ENCODE measurements at regions not wholly inside any gene's neighbourhood (a gene's known extent, or its start where the extent isn't known, plus 50 kb on each side); places are given as distances from the start of the nearest gene placed in this dataset.

GRCh38 chr14:71466946-71467345, 465.3 kb upstream of the RGS6 start:
- Mint-ChIP-seq H3K27me3 (ENCODE audit: low read depth) (no peaks in the 10 kb centered on the region), H3K4me3 (no peak overlapping the region), H3K36me3 (ENCODE audit: low read depth) (peaks cover 21% of the 10 kb centered on the region), H3K4me1 (ENCODE audit: low read depth) (peaks cover 17% of the 10 kb centered on the region), H3K9me3 (peaks cover 23% of the 10 kb centered on the region), H3K27ac (no peak overlapping the region)

DNA sequence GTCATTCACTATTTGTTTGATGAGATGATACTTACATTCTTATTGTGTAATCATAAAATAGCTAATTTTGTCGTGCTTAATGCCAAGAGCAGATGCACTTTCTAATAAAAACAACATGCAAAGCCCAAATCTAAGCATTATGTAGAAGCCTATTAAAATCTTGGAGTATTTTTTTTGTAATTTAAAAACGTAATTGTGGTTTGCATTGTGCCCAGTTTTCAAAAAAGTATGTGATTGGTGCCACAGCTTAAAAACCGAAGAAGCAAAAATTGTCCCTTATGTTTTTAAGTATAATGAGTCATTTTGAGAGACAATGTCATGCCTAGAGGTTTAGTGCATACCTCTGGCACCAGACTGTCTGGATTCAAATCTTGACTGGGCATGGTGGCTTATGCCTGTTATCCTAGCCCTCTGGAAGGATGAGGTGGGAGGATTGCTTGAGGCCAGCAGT, 464.8 kb upstream of the RGS6 start:
- peaks cover 21% of the 10 kb centered on the region for H3K36me3 Mint-ChIP-seq (ENCODE audit: low read depth)
- H3K4me1 Mint-ChIP-seq (ENCODE audit: low read depth) = peaks cover 21% of the 10 kb centered on the region
- H3K27ac Mint-ChIP-seq = no peak overlapping the region
- no peaks in the 10 kb centered on the region for H3K27me3 Mint-ChIP-seq (ENCODE audit: low read depth)
- H3K4me3 Mint-ChIP-seq = no peak overlapping the region
- peaks cover 23% of the 10 kb centered on the region for H3K9me3 Mint-ChIP-seq

- Mint-ChIP-seq H3K27me3 (ENCODE audit: low read depth) (no peaks in the 10 kb centered on the region), H3K4me1 (ENCODE audit: low read depth) (peaks cover 25% of the 10 kb centered on the region), H3K27ac (no peak overlapping the region), H3K36me3 (ENCODE audit: low read depth) (peaks cover 17% of the 10 kb centered on the region), H3K4me3 (no peak overlapping the region), H3K9me3 (peaks cover 20% of the 10 kb centered on the region)
Measured at GRCh38 chr14:71468701-71469100, 463.5 kb upstream of the RGS6 start.

DNA sequence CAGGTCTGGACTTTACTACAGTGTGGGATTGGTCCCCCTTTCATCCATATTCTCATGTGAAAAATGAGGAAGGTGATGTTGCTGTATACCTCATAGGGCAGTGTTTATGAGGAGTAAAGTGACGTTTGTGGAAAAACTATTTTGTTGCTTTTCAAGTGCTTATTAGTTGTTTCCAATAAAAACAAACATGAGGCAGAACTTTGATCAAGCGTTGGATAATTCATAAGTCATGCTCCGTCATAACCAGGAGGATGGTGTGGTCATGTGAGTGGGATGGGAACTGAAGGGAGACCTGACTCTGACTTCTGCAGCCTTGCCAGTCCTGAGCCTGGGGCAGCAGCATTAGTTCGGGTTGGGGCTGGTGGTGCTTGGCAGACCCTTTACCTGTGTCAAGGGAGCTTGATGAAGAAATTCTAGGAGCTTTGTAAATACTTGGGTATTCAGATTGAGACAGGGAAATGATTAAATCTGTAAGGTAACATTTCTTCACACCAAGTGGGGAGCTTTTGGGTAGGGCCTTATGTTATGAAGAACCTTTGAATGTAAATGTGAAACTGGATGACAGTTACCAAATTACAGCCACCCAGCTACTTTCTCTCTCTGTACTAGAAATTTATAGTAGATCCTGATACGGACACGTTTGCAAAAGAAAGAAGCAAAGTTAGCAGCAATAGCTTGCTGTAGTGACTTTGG, 462.4 kb upstream of the RGS6 start:
- H3K27me3 Mint-ChIP-seq (ENCODE audit: low read depth) = no peaks in the 10 kb centered on the region
- H3K36me3 Mint-ChIP-seq (ENCODE audit: low read depth) = peaks cover 13% of the 10 kb centered on the region
- peaks cover 28% of the 10 kb centered on the region for H3K4me1 Mint-ChIP-seq (ENCODE audit: low read depth)
- no peak overlapping the region for H3K27ac Mint-ChIP-seq
- H3K4me3 Mint-ChIP-seq = no peak overlapping the region
- H3K9me3 Mint-ChIP-seq = peaks cover 14% of the 10 kb centered on the region

- H3K4me3 Mint-ChIP-seq = no peak overlapping the region
- no peak overlapping the region for H3K27ac Mint-ChIP-seq
- H3K4me1 Mint-ChIP-seq (ENCODE audit: low read depth) = peaks cover 36% of the 10 kb centered on the region
- no peaks in the 10 kb centered on the region for H3K27me3 Mint-ChIP-seq (ENCODE audit: low read depth)
- H3K36me3 Mint-ChIP-seq (ENCODE audit: low read depth) = peaks cover 8% of the 10 kb centered on the region
- peaks cover 9% of the 10 kb centered on the region for H3K9me3 Mint-ChIP-seq
Measured at GRCh38 chr14:71471634-71472355, 460.4 kb upstream of the RGS6 start.

DNA sequence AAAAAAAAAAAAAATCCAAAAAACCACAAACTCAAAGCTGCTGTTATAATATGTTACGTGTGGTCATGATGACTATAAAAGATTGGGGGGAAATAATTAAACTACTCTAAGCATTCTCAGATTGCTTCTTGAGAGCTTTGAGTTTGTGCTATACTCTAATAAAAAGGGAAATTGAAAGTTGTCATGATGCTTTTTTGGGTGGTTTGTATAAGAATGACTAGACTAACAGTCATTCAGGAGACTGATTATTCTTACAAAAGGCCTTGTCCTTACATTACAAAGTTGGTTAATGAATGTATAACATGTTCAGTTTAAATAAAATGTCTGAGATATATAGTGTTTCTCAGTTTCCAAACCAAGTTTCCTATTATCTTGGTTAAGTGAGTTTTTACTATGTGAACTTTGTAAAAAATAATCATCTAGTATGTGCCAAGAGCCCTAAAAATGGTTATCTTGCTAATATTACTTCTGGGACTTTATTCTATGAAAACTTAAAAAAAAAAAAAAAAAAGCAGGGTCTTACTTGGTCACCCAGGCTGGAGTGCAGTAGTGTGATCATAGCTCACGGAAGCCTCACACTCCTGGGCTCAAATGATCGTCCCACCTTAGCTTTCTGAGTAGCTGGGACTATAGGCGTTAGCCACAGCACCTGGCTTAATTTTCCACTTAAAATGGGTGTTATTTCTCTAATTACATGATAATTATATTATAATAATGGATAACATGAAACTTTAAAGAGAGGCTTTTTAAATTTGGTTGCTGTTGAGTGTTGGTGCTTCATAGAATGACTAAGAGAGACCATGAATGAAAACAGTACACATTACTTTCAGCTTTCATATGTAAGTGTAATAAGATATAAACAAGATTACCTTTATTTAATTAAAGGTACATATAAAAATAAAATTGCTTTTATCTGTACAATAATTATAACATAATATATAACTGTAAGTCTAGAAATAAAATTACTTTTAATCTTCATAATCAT, 459.6 kb upstream of the RGS6 start:
- Mint-ChIP-seq H3K9me3 (peaks cover 7% of the 10 kb centered on the region), H3K4me1 (ENCODE audit: low read depth) (peaks cover 39% of the 10 kb centered on the region), H3K4me3 (no peak overlapping the region), H3K36me3 (ENCODE audit: low read depth) (peaks cover 8% of the 10 kb centered on the region), H3K27me3 (ENCODE audit: low read depth) (no peaks in the 10 kb centered on the region), H3K27ac (no peak overlapping the region)

- H3K36me3 Mint-ChIP-seq (ENCODE audit: low read depth) = peaks cover 3% of the 10 kb centered on the region
Measured at GRCh38 chr14:71473843-71474242, 458.4 kb upstream of the RGS6 start.

DNA sequence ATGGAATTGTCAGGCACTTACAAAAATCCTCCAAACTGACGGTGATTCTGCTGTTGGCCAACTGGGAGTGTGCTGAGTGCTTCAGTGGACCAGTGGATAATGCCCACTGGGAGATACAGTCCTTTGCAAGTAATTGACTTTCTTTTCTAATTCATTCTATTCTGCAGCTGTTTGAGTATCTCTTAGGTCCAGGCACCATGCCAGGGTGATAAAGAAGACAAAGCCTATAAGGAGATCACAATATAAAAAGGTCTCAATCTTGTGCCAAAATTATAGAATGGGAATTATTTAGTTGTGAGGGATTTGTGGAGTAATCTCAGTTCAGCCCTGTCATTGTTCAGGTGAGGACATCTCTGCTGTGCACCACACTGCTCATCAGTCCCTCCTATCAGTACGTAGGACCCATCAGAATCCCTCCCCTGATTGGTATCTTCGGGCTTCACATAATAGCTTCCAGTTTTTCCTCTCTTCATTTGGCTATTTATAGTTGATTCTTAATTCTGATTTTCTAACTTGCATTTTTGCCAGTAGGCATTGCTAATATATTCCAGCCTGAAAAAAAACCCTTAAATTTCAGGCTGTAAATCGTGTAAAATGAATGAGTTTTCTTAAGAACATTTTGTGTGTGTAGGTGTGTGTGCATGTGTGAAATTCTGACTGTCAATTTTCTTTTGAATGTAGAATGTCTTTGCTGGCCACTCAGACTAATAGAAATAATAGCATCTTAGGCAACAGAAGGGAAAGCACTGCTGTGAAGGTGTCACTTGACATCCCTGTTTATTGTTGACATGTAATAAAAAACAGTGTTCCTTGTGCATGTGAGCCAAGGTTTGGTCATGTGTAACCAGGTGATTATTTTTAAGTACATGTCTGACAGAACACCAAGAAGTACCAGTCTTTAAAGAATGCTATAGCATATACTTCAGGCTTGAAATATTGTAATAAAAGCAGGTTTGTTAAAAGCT, 457.6 kb upstream of the RGS6 start:
- Mint-ChIP-seq H3K27me3 (ENCODE audit: low read depth) (no peaks in the 10 kb centered on the region), H3K36me3 (ENCODE audit: low read depth) (peaks cover 3% of the 10 kb centered on the region), H3K9me3 (no peaks in the 10 kb centered on the region), H3K4me1 (ENCODE audit: low read depth) (peaks cover 45% of the 10 kb centered on the region), H3K4me3 (no peak overlapping the region), H3K27ac (no peak overlapping the region)

More at GRCh38 chr14:71473843-71474242, 458.4 kb upstream of the RGS6 start:
- Mint-ChIP-seq H3K27ac (no peak overlapping the region), H3K27me3 (ENCODE audit: low read depth) (no peaks in the 10 kb centered on the region), H3K4me1 (ENCODE audit: low read depth) (peaks cover 47% of the 10 kb centered on the region), H3K4me3 (no peak overlapping the region), H3K9me3 (no peaks in the 10 kb centered on the region)

DNA sequence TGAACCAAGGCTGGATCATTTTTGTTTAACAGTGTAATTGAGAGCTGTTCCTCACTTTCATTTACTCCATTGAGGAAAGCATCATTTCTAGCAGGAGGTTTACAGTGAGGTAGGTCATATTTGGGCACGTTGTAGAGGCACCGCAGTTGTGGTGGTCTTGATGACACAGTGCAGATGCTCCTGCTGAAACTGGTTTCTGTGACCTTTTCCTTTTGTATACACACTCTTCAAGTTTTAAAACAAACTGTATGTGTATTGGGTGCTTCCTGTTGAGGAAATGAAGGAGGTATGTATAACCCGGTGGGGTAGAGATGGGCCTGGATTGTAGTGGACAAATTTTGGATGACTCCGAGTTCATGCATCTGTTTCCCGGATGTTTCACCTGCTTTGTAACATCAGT, 456.3 kb upstream of the RGS6 start:
- no peak overlapping the region for H3K27ac Mint-ChIP-seq
- H3K4me3 Mint-ChIP-seq = no peak overlapping the region
- peaks cover 41% of the 10 kb centered on the region for H3K4me1 Mint-ChIP-seq (ENCODE audit: low read depth)
- peaks cover 3% of the 10 kb centered on the region for H3K36me3 Mint-ChIP-seq (ENCODE audit: low read depth)
- no peaks in the 10 kb centered on the region for H3K9me3 Mint-ChIP-seq
- no peaks in the 10 kb centered on the region for H3K27me3 Mint-ChIP-seq (ENCODE audit: low read depth)

GRCh38 chr14:71478542-71478941, 453.7 kb upstream of the RGS6 start:
- Mint-ChIP-seq H3K27ac (peak overlapping the region; percentile 59), H3K4me3 (peak overlapping the region; percentile 1), H3K9me3 (no peaks in the 10 kb centered on the region), H3K27me3 (ENCODE audit: low read depth) (no peaks in the 10 kb centered on the region), H3K4me1 (ENCODE audit: low read depth) (peaks cover 31% of the 10 kb centered on the region), H3K36me3 (ENCODE audit: low read depth) (peaks cover 1% of the 10 kb centered on the region)

DNA sequence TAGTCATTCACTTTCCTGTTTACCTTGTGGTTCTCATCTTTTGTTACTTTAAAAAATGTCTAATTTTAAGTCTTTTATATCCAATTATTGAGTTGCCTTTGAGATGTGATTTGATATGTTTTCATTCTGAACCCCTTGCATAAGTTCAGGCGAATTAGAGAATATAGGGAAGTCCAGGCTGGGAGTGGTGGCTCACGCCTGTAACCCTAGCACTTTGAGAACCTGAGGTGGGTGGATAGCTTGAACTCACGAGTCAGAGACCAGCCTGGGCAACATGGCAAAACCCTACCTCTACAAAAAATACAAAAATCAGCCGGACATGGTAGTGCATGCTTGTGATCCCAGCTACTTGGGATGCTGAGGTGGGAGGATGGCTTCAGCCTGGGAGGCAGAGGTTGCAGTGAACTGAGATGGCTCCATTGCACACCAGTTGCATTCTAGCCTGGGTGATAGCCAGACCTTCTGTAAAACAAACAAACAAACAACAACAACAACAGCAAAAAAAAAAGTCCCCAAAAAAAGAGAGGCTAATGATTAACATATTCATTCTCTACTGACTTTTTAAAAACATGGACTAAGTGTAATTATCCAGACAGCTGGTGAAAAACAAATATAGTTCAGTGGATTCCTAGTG, 451.1 kb upstream of the RGS6 start:
- H3K4me1 Mint-ChIP-seq (ENCODE audit: low read depth) = peaks cover 22% of the 10 kb centered on the region
- no peaks in the 10 kb centered on the region for H3K27me3 Mint-ChIP-seq (ENCODE audit: low read depth)
- H3K27ac Mint-ChIP-seq = no peak overlapping the region
- no peaks in the 10 kb centered on the region for H3K9me3 Mint-ChIP-seq
- peaks cover 6% of the 10 kb centered on the region for H3K36me3 Mint-ChIP-seq (ENCODE audit: low read depth)
- H3K4me3 Mint-ChIP-seq = no peak overlapping the region

GRCh38 chr14:71482671-71483070, 449.6 kb upstream of the RGS6 start:
- Mint-ChIP-seq H3K9me3 (no peaks in the 10 kb centered on the region), H3K4me3 (no peak overlapping the region), H3K27ac (no peak overlapping the region), H3K27me3 (ENCODE audit: low read depth) (no peaks in the 10 kb centered on the region), H3K36me3 (ENCODE audit: low read depth) (peaks cover 13% of the 10 kb centered on the region), H3K4me1 (ENCODE audit: low read depth) (peaks cover 26% of the 10 kb centered on the region)

GRCh38 chr14:71483154-71483553, 449.1 kb upstream of the RGS6 start:
- H3K27me3 Mint-ChIP-seq (ENCODE audit: low read depth) = no peaks in the 10 kb centered on the region
- peaks cover 13% of the 10 kb centered on the region for H3K36me3 Mint-ChIP-seq (ENCODE audit: low read depth)
- H3K27ac Mint-ChIP-seq = no peak overlapping the region
- no peak overlapping the region for H3K4me3 Mint-ChIP-seq
- peaks cover 22% of the 10 kb centered on the region for H3K4me1 Mint-ChIP-seq (ENCODE audit: low read depth)
- no peaks in the 10 kb centered on the region for H3K9me3 Mint-ChIP-seq
